ENCODE measurements at regions not wholly inside any gene's neighbourhood (a gene's known extent, or its start where the extent isn't known, plus 50 kb on each side); places are given as distances from the start of the nearest gene placed in this dataset.

GRCh38 chr2:172153156-172153555 lies 50.5 kb upstream of the DLX2 start:
- DNase-seq: no peak

- no peak for DNase-seq
These were observed 51.1 kb upstream of the DLX2 start for GRCh38 chr2:172153757-172154156.

GRCh38 chr2:172155752-172156151 lies 53.1 kb upstream of the DLX2 start:
- DNase-seq: no peak

GRCh38 chr2:172160839-172161238 lies 58.1 kb upstream of the DLX2 start:
- no peak for DNase-seq

- no peak for DNase-seq
These were observed 59.6 kb upstream of the DLX2 start for GRCh38 chr2:172162225-172162733.

- DNase-seq: no peak
These were observed 60.1 kb upstream of the DLX2 start for GRCh38 chr2:172162739-172163336.

- no peak for DNase-seq
These were observed 66.2 kb upstream of the DLX2 start for GRCh38 chr2:172168917-172169346.

- no peak for DNase-seq
These were observed 66.9 kb upstream of the DLX2 start for GRCh38 chr2:172169611-172170010.

GRCh38 chr2:172172513-172173173 lies 69.9 kb upstream of the DLX2 start:
- DNase-seq: peak; percentile 42

- no peak for DNase-seq
These were observed 70.5 kb upstream of the DLX2 start for GRCh38 chr2:172173174-172173706.

GRCh38 chr2:172177581-172177980 lies 74.9 kb upstream of the DLX2 start:
- no peak for DNase-seq

GRCh38 chr2:172177996-172178395 lies 75.3 kb upstream of the DLX2 start:
- no peak for DNase-seq

GRCh38 chr2:172179045-172179701 lies 76.5 kb upstream of the DLX2 start:
- DNase-seq: no peak

- DNase-seq: no peak
These were observed 79.1 kb upstream of the DLX2 start for GRCh38 chr2:172181840-172182239.

GRCh38 chr2:172182624-172183023 lies 79.9 kb upstream of the DLX2 start:
- no peak for DNase-seq

GRCh38 chr2:172193331-172194089 lies 90.8 kb upstream of the DLX2 start:
- no peak for DNase-seq

- no peak for DNase-seq
These were observed 93.2 kb upstream of the DLX2 start for GRCh38 chr2:172195836-172196376.

- DNase-seq: peak; percentile 16
These were observed 94.2 kb upstream of the DLX2 start for GRCh38 chr2:172196768-172197431.

- no peak for DNase-seq
These were observed 95.7 kb upstream of the DLX2 start for GRCh38 chr2:172198361-172198760.

- no peak for DNase-seq
These were observed 96.2 kb upstream of the DLX2 start for GRCh38 chr2:172198908-172199307.

- no peak for DNase-seq
These were observed 97.9 kb upstream of the DLX2 start for GRCh38 chr2:172200495-172201085.

Data from skin of body (tissue), 1 donor.